ENCODE measurements at regions not wholly inside any gene's neighbourhood (a gene's known extent, or its start where the extent isn't known, plus 50 kb on each side); places are given as distances from the start of the nearest gene placed in this dataset.

DNA sequence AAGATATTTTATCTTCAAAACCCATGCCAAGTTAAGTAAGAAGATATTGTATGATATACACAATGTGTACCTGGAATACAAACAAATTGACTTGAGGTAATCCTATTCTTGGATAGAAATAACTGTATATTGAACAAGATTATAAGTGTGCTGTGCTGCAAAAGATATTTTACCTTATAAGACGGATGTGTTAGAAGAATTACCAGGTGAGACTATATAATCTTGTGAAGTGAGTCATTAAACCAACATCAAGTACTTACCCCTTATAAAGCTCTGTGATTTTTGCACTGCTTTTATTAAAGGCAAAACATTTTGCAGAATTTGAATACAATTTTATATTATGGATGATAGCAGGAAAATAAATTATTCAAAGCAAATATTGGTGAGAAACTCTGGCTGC lies 570.0 kb downstream of the MMUT start:
- no peak for ATAC-seq
- Histone ChIP-seq H3K27ac (no peak overlapping the region), H3K4me3 (no peak overlapping the region), H3K9me3 (no peaks in the 10 kb centered on the region), H3K4me1 (no peaks in the 10 kb centered on the region), H3K36me3 (no peaks in the 10 kb centered on the region), H3K27me3 (no peaks in the 10 kb centered on the region)
- intact Hi-C loops (cut with DNase I): no loop called here
- TF ChIP-seq, protein P1, sequence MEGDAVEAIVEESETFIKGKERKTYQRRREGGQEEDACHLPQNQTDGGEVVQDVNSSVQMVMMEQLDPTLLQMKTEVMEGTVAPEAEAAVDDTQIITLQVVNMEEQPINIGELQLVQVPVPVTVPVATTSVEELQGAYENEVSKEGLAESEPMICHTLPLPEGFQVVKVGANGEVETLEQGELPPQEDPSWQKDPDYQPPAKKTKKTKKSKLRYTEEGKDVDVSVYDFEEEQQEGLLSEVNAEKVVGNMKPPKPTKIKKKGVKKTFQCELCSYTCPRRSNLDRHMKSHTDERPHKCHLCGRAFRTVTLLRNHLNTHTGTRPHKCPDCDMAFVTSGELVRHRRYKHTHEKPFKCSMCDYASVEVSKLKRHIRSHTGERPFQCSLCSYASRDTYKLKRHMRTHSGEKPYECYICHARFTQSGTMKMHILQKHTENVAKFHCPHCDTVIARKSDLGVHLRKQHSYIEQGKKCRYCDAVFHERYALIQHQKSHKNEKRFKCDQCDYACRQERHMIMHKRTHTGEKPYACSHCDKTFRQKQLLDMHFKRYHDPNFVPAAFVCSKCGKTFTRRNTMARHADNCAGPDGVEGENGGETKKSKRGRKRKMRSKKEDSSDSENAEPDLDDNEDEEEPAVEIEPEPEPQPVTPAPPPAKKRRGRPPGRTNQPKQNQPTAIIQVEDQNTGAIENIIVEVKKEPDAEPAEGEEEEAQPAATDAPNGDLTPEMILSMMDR (IDR thresholded peaks at IDR 0.05): no peak
- DNase-seq: no peak

DNA sequence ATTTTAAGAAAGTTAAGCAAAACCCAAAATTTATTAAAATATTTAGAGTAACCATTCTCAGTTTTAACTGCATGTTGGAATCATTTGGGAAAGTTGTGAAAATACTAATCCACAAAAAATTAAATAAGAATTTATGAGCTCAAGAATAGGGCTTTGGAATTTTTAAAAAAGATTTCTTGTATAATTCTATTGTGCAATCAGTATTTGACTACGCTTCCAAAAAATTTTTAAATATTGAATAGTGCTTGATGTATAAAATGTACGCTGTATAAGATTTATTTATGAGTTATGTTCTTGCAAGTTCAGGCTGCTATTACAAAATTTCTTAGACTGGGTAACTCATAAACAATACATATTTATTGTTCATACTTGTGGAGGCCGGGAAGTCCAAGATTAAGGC lies 571.7 kb downstream of the MMUT start:
- no peaks in the 10 kb centered on the region for H3K27me3 ChIP-seq
- ATAC-seq: no peak
- TF ChIP-seq, protein P1 (IDR thresholded peaks at IDR 0.05): no peak

DNA sequence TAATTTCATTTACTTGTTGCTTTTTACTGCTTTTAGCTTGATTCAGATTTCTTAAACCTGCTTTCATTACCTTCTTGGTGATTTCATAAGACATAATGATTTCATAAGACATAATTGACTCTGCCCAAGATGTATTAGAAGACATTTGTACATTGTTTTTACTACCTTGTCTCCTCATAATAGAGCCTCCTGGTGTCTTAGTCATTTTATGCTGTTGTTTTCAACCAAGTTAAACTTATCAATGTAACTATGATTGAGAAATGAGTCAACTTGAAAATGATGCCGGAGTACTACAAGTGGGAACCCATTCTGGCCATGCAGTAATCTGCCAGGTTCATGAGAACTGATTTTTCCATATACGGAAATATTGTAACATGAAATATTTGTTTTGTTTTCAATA lies 573.6 kb downstream of the MMUT start:
- H3K27me3 ChIP-seq: no peaks in the 10 kb centered on the region
- no peak overlapping the region for H3K4me3 ChIP-seq
- no peak for DNase-seq
- H3K9me3 ChIP-seq: no peaks in the 10 kb centered on the region
- H3K4me1 ChIP-seq: no peaks in the 10 kb centered on the region
- H3K36me3 ChIP-seq: no peaks in the 10 kb centered on the region
- no peak for ATAC-seq
- intact Hi-C loops (cut with DNase I): no loop called here
- H3K27ac ChIP-seq: no peak overlapping the region
- TF ChIP-seq, protein P1 (IDR thresholded peaks at IDR 0.05): no peak

More for the DNA sequence above, 571.7 kb downstream of the MMUT start:
- H3K36me3 ChIP-seq: no peaks in the 10 kb centered on the region
- H3K27ac ChIP-seq: no peak overlapping the region
- intact Hi-C loops (cut with DNase I): no loop called here
- no peaks in the 10 kb centered on the region for H3K4me1 ChIP-seq
- DNase-seq: no peak
- H3K4me3 ChIP-seq: no peak overlapping the region
- H3K9me3 ChIP-seq: no peaks in the 10 kb centered on the region

DNA sequence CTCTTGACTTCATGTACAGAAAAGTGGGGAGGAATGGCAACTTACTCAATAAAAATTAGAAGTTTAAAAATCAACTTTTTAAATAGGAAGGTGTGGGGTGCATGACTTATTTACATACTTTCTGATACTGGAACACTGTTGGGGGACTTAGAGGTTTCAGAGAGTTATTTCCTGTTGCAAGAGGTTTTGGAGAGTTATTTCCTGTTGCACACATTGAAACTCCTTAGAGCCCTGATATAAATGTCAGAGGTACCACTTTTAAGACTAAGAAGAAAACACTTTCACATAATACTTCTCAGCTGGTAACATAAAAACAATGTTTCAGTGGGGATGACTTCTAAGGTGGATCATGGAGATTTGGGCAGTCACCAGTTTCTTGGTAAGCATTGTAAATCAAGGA lies 579.9 kb downstream of the MMUT start:
- TF ChIP-seq, protein P1 (IDR thresholded peaks at IDR 0.05): no peak
- H3K4me3 ChIP-seq: no peak overlapping the region
- no peaks in the 10 kb centered on the region for H3K27me3 ChIP-seq
- no peaks in the 10 kb centered on the region for H3K4me1 ChIP-seq
- no peaks in the 10 kb centered on the region for H3K36me3 ChIP-seq
- no peak for ATAC-seq
- intact Hi-C loops (cut with DNase I): no loop called here
- no peak for DNase-seq
- no peak overlapping the region for H3K27ac ChIP-seq
- H3K9me3 ChIP-seq: no peaks in the 10 kb centered on the region

DNA sequence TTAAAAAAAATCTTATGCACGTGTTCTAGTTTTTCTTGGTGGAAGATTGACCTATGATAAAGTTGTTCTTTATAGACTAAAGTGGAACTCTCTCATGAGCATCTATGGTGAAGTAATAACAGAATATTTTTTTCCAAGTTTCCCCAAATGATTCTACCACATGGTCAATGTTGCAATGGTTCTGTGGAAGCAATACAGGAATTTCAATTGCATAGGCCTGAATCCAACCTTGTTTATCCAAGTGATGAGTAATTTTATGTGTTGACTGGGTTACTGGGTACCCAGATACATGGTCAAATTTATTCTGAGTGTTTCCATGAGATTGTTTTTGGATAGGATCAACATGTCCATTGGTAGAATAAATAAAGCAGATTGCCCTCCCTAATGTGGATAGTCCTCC lies 581.5 kb downstream of the MMUT start:
- ATAC-seq: no peak
- Histone ChIP-seq H3K4me1 (no peaks in the 10 kb centered on the region), H3K4me3 (no peak overlapping the region), H3K36me3 (no peaks in the 10 kb centered on the region), H3K9me3 (no peaks in the 10 kb centered on the region), H3K27me3 (no peaks in the 10 kb centered on the region), H3K27ac (no peak overlapping the region)
- intact Hi-C loops (cut with DNase I): no loop called here
- DNase-seq: no peak
- TF ChIP-seq, protein P1 (IDR thresholded peaks at IDR 0.05): no peak

DNA sequence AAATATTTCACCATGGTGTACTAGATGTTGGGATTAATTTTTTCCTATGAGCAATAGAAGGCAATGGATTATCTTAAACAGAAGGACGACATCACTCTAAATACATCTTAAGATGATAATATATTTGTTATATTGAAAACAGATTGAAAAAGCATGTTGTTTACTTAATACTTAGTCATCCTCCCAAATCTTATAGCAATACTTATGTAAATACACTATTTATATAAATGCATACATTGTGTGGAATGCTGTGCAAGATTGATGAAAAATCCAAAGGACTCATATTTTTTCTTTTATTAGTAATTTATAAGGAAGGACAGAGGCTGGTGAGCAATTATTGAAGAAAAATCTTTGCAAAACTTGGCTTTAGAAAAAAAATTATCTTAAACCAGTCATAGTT lies 593.5 kb downstream of the MMUT start:
- H3K4me1 ChIP-seq: no peaks in the 10 kb centered on the region
- H3K4me3 ChIP-seq: no peak overlapping the region
- H3K36me3 ChIP-seq: no peaks in the 10 kb centered on the region
- no peaks in the 10 kb centered on the region for H3K9me3 ChIP-seq
- TF ChIP-seq, protein P1 (IDR thresholded peaks at IDR 0.05): no peak
- no peak for ATAC-seq
- intact Hi-C loops (cut with DNase I): no loop called here
- no peak for DNase-seq
- H3K27ac ChIP-seq: no peak overlapping the region
- H3K27me3 ChIP-seq: no peaks in the 10 kb centered on the region
